ENCODE measurements at regions not wholly inside any gene's neighbourhood (a gene's known extent, or its start where the extent isn't known, plus 50 kb on each side); places are given as distances from the start of the nearest gene placed in this dataset.

DNA sequence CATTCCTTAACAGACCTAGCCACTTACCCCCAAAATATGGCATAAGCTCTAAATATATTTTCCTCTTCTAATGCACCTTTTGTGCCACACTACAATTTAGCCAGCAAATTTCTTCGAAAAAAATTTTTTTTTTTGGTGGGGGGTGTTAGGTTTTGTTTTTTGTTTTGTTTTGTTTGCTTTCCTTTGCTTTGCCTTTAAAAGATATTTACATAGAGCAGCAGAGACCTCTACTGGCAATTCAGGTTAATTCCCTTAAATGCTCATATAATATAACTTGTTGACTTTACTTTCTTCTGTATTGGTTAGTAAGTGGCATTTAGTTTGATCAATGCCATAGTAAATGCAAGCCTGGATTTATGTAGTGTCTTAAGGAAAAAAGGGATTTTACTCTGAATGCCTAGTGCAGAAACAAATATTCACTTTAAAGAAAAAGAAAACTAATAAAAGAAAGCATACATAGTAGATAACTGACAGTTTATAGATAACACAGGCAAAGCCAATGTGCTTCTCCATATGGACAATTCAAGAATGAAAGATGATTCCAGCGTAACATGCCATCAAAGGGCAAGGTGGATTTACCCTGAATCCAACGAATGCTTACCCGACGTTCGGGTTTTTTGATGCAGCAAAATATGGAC is 1250.6 kb downstream of the GATA3 start:
- Histone ChIP-seq H3K79me2 (ENCODE audit: low read depth) (no peaks in the 10 kb centered on the region), H3K4me2 (no peak overlapping the region), H4K20me1 (ENCODE audit: insufficient read depth) (no peaks in the 10 kb centered on the region), H3F3A (ENCODE audit: insufficient read depth, low read depth) (no peaks in the 10 kb centered on the region), H3K4me3 (no peak overlapping the region), H3K4me1 (replicated peaks; ENCODE audit: insufficient read depth) (peaks cover 8% of the 10 kb centered on the region; the same call in 1 of the 2 replicates), H3K9me2 (ENCODE audit: insufficient read depth) (no peaks in the 10 kb centered on the region), H3K27ac (no peak overlapping the region), H2AFZ (no peak overlapping the region), H3K9me3 (ENCODE audit: insufficient read depth, low read depth) (no peaks in the 10 kb centered on the region), H3K36me3 (ENCODE audit: low read depth) (no peaks in the 10 kb centered on the region), H3K27me3 (ENCODE audit: insufficient read depth, low read depth) (no peaks in the 10 kb centered on the region)
- peak in 1 of 2 experiments; percentile 38 for DNase-seq
- intact Hi-C loops (cut with micrococcal nuclease; ENCODE audit: unreplicated experiment): loop anchor here (5.0 to 10.0 kb wide), 4 partner anchors 1260 to 1878 kb away; no protein-coding TSS in a partner anchor
- ChIA-PET CTCF (no interaction called here), POLR2A (ENCODE audit: unreplicated experiment) (no interaction called here)
- no TSS peak for BruUV-seq (replicated peaks)
- TF ChIP-seq, protein P1, sequence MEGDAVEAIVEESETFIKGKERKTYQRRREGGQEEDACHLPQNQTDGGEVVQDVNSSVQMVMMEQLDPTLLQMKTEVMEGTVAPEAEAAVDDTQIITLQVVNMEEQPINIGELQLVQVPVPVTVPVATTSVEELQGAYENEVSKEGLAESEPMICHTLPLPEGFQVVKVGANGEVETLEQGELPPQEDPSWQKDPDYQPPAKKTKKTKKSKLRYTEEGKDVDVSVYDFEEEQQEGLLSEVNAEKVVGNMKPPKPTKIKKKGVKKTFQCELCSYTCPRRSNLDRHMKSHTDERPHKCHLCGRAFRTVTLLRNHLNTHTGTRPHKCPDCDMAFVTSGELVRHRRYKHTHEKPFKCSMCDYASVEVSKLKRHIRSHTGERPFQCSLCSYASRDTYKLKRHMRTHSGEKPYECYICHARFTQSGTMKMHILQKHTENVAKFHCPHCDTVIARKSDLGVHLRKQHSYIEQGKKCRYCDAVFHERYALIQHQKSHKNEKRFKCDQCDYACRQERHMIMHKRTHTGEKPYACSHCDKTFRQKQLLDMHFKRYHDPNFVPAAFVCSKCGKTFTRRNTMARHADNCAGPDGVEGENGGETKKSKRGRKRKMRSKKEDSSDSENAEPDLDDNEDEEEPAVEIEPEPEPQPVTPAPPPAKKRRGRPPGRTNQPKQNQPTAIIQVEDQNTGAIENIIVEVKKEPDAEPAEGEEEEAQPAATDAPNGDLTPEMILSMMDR (conservative IDR thresholded peaks at IDR 0.05): peak; percentile 66
- no peak for TF ChIP-seq EZH2 (IDR thresholded peaks at IDR 0.05; ENCODE audit: low read depth)

DNA sequence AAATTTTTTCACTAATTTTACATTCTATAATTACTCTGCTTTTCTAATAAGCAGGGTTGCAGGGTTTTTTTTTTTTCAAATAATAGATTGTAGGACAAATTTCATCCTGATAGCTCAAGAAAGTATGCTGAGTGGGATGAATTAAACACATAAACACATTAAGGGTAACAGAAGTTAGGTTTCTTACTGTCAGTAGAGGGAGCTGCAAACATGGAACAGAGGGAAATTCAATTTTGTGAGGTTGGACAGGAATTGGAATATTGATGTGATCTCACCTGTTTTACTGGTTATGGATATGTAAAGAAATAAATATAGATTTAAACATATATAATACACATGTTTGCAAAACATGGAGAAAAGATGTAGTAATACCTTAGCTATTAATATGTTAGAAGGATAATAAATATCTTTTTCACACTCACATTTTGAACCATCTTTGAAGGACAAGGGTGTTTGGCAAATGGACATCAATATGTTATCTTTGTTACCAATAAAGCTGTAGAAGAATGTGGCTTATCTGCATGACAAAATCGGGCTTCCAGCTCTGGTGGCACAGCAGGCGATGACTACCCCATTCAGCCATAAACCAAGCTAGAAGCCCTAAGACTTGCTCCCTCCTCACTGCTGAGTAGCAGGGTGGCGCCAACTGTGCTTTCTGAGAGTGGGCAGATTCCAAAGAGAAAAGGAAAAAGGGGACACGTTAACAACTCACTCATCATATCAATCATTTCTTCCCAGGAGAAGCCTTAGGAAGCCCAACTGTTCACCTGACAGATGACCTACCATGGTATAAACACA is 1257.4 kb downstream of the GATA3 start:
- Histone ChIP-seq H3K27me3 (ENCODE audit: insufficient read depth, low read depth) (no peaks in the 10 kb centered on the region), H3K9me2 (ENCODE audit: insufficient read depth) (no peaks in the 10 kb centered on the region), H3K79me2 (ENCODE audit: low read depth) (no peaks in the 10 kb centered on the region), H3K27ac (no peak overlapping the region), H3K4me1 (replicated peaks; ENCODE audit: insufficient read depth) (no peaks in the 10 kb centered on the region), H3K4me3 (no peak overlapping the region), H3K9me3 (ENCODE audit: insufficient read depth, low read depth) (no peaks in the 10 kb centered on the region), H3K36me3 (ENCODE audit: low read depth) (no peaks in the 10 kb centered on the region), H4K20me1 (ENCODE audit: insufficient read depth) (no peaks in the 10 kb centered on the region), H3K4me2 (no peak overlapping the region), H3F3A (ENCODE audit: insufficient read depth, low read depth) (no peaks in the 10 kb centered on the region), H2AFZ (no peak overlapping the region)
- intact Hi-C loops (cut with micrococcal nuclease; ENCODE audit: unreplicated experiment): no loop called here
- ChIA-PET CTCF (no interaction called here), POLR2A (ENCODE audit: unreplicated experiment) (no interaction called here)
- no peak for DNase-seq
- BruUV-seq (replicated peaks): no TSS peak
- TF ChIP-seq, protein P1 (conservative IDR thresholded peaks at IDR 0.05): no peak
- no peak for TF ChIP-seq EZH2 (IDR thresholded peaks at IDR 0.05; ENCODE audit: low read depth)

DNA sequence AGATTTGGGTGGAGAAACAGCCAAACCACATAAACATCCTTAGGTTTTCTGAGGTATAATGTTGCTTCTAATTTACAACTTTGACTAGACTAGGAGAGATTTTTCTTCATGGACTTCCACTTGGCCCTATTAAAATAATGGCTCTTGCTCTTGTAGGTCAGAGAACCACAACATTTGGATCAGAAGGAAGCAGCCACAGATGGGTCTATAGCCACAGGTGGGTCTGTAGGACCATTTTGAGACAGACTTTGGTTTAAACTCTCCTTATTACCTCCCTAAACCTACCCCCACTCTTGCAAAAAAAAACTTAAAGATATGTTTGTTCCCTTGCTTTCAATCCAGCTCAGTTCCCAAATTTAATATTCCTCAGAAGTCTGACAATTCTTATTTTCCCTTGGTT is 1260.8 kb downstream of the GATA3 start:
- DNase-seq: no peak
- BruUV-seq (replicated peaks): no TSS peak
- H3K27ac ChIP-seq: no peak overlapping the region
- intact Hi-C loops (cut with micrococcal nuclease; ENCODE audit: unreplicated experiment): no loop called here
- H2AFZ ChIP-seq: no peak overlapping the region
- H4K20me1 ChIP-seq (ENCODE audit: insufficient read depth): no peaks in the 10 kb centered on the region
- no peaks in the 10 kb centered on the region for H3F3A ChIP-seq (ENCODE audit: insufficient read depth, low read depth)
- H3K27me3 ChIP-seq (ENCODE audit: insufficient read depth, low read depth): no peaks in the 10 kb centered on the region
- H3K4me2 ChIP-seq: no peak overlapping the region
- H3K9me3 ChIP-seq (ENCODE audit: insufficient read depth, low read depth): no peaks in the 10 kb centered on the region
- H3K4me1 ChIP-seq (replicated peaks; ENCODE audit: insufficient read depth): no peaks in the 10 kb centered on the region
- CTCF ChIA-PET: no interaction called here
- TF ChIP-seq, protein P1 (conservative IDR thresholded peaks at IDR 0.05): no peak
- no peak for TF ChIP-seq EZH2 (IDR thresholded peaks at IDR 0.05; ENCODE audit: low read depth)
- no peaks in the 10 kb centered on the region for H3K36me3 ChIP-seq (ENCODE audit: low read depth)
- no peaks in the 10 kb centered on the region for H3K79me2 ChIP-seq (ENCODE audit: low read depth)
- H3K4me3 ChIP-seq: no peak overlapping the region
- H3K9me2 ChIP-seq (ENCODE audit: insufficient read depth): no peaks in the 10 kb centered on the region
- POLR2A ChIA-PET (ENCODE audit: unreplicated experiment): no interaction called here
